ENCODE measurements at regions not wholly inside any gene's neighbourhood (a gene's known extent, or its start where the extent isn't known, plus 50 kb on each side); places are given as distances from the start of the nearest gene placed in this dataset.

GRCh38 chr12:88914967-88915366, 334.7 kb upstream of the KITLG start:
- TF ChIP-seq CTCF (conservative IDR thresholded peaks at IDR 0.05; ENCODE audit: low read length) (no peak), EZH2phosphoT487 (IDR thresholded peaks at IDR 0.05; ENCODE audit: borderline replicate concordance, low read depth, low read length) (no peak)
